ENCODE measurements at regions not wholly inside any gene's neighbourhood (a gene's known extent, or its start where the extent isn't known, plus 50 kb on each side); places are given as distances from the start of the nearest gene placed in this dataset.

DNA sequence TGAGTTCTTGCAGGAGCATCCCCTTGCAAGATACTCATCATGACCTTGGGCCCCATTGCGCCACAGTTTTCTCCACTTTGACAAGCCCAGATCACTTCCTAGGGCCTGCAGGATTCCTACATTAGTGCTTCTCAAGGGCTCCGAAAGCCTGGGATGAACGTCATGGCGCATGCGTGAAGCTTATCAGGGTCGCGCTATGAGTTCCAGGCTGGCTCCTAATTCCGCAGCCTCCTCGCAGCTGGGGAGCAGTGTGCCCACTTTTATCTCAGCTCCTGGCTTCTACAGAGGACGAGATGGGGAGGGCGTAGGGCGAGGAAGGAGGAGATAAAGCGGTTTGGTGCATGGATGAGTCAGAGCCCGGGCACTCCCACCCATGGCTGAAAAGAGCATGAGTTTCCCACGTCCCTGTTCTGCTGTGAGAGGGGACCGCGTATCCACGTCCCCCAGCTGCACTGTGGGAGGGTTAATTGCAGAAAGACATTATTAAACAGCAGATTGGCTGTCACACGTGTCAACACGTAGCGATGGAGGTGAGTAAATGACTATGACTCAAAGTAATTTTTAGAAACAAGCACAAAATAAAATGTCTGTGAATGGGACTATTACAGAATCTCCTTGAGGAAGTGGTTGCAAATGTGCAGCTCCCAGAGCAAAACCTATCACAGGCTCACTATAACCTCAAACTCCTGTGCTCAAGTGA is 72.9 kb upstream of the DSP start:
- Histone ChIP-seq H3K27ac (no peak overlapping the region), H3K27me3 (ENCODE audit: insufficient read depth, low read depth, severe bottlenecking) (no peaks in the 10 kb centered on the region), H3K36me3 (no peaks in the 10 kb centered on the region), H3K9me3 (ENCODE audit: severe bottlenecking) (no peaks in the 10 kb centered on the region), H3K4me3 (ENCODE audit: low read depth, low read length) (peak overlapping the region; percentile 20)
- peak; percentile 31 for DNase-seq
- TF ChIP-seq, protein P1, sequence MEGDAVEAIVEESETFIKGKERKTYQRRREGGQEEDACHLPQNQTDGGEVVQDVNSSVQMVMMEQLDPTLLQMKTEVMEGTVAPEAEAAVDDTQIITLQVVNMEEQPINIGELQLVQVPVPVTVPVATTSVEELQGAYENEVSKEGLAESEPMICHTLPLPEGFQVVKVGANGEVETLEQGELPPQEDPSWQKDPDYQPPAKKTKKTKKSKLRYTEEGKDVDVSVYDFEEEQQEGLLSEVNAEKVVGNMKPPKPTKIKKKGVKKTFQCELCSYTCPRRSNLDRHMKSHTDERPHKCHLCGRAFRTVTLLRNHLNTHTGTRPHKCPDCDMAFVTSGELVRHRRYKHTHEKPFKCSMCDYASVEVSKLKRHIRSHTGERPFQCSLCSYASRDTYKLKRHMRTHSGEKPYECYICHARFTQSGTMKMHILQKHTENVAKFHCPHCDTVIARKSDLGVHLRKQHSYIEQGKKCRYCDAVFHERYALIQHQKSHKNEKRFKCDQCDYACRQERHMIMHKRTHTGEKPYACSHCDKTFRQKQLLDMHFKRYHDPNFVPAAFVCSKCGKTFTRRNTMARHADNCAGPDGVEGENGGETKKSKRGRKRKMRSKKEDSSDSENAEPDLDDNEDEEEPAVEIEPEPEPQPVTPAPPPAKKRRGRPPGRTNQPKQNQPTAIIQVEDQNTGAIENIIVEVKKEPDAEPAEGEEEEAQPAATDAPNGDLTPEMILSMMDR (IDR thresholded peaks at IDR 0.05; ENCODE audit: low read depth, low read length), result no peak

DNA sequence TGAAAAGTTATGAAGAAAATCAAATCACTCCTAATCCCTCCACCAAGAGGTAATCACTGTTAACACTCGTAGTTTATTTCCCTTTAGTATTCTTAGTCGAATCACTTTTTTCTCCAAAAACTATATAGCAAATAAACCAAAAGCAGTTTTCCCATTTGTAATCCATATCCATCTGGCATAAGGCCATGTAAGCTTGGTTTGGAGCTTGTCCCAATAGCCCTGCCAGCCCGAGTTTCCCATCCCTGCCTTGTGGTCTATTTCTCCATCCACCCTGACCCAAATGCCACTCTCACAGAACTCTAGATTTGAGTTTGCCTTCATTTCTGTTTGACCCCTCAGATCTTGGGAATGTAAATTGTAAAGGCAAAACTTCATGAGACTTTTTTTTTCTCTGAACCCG is 71.8 kb upstream of the DSP start:
- Histone ChIP-seq H3K27ac (no peak overlapping the region), H3K4me3 (ENCODE audit: low read depth, low read length) (no peak overlapping the region), H3K9me3 (ENCODE audit: severe bottlenecking) (no peaks in the 10 kb centered on the region), H3K27me3 (ENCODE audit: insufficient read depth, low read depth, severe bottlenecking) (no peaks in the 10 kb centered on the region), H3K36me3 (no peaks in the 10 kb centered on the region)
- no peak for DNase-seq
- TF ChIP-seq, protein P1 (IDR thresholded peaks at IDR 0.05; ENCODE audit: low read depth, low read length), result no peak

DNA sequence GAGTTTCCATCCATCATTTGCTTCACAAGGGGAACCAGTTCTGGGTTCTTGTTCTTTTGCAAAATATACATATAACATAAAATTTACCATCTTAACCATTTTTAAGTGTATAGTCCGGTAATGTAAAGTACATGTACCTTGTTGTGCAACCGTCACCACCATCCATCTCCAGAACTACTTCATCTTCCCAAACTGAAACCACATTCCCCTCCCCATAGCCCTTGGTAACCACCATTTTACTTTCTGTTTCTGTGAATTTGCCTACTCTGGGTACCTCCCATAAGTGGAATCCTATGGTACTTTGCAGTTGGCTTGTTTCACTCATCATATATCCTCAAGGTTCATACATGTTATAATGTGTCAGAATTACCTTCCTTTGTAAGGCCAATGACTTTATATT is 70.3 kb upstream of the DSP start:
- TF ChIP-seq, protein P1 (IDR thresholded peaks at IDR 0.05; ENCODE audit: low read depth, low read length), result no peak
- H3K27me3 ChIP-seq (ENCODE audit: insufficient read depth, low read depth, severe bottlenecking), result no peaks in the 10 kb centered on the region
- no peaks in the 10 kb centered on the region for H3K36me3 ChIP-seq
- no peaks in the 10 kb centered on the region for H3K9me3 ChIP-seq (ENCODE audit: severe bottlenecking)
- H3K4me3 ChIP-seq (ENCODE audit: low read depth, low read length), result no peak overlapping the region
- H3K27ac ChIP-seq, result no peak overlapping the region
- no peak for DNase-seq

DNA sequence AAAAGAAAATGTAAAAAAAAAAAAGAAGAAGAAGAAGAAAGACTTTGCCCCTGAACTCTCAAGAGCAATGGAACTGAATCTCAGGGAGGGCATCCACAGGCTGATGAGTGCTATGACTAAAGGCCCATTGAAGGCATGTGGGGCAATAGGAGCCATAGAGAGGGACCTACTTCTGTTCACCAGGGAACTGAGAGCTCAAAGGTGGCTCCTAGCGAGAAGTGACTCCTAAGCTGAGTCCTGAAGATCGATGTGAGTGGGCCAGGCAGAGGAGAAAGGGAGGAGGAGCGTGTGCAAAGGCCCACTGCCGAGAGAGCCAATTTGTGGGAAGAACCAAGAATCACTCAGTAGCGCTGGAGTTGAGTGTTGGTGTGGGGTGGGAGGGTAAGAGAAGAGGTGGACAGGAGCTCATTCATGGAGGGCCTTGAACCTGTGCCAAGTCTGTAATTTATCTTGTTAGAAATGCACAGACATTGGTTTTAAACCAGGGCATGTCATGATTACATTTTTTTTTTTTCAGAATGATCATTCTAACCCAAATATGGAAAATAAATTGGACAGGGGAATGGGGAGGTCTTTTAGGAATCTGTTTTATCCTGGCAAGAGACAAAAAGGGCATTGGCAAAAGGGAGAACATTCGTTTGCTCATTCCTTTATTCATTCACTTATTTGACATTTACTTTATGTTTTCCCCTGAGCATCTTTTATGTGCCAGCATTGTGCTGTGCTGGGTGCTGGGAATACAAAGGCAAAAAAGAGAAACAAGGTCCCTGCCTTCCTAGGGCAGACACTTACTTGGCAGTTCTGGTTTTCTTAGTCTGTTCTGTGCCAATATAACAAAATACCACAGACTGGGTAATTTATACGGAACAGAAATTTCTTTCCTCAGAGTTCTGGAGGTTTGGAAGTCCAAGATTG is 67.4 kb upstream of the DSP start:
- no peak overlapping the region for H3K27ac ChIP-seq
- DNase-seq, result no peak
- TF ChIP-seq, protein P1 (IDR thresholded peaks at IDR 0.05; ENCODE audit: low read depth, low read length), result no peak

DNA sequence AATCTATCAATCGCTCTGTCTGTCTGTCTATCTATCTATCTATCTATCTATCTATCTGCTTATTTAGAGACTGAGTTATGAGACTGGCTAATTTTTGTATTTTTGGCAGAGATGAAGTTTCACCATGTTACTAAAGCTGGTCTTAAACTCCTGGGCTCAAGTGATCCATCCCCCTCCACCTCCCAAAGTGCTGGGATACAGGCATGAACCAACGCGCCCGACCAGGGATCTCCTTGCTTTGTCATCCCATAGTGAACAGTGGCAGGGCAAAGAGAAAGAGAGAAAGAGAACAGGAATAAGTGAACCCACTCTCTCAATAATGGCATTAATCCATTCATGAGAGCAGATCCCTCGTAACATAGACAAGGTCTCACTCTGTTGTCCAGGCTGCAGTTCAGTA is 66.4 kb upstream of the DSP start:
- Histone ChIP-seq H3K36me3 (no peaks in the 10 kb centered on the region), H3K27ac (no peak overlapping the region), H3K9me3 (ENCODE audit: severe bottlenecking) (no peaks in the 10 kb centered on the region), H3K4me3 (ENCODE audit: low read depth, low read length) (no peak overlapping the region), H3K27me3 (ENCODE audit: insufficient read depth, low read depth, severe bottlenecking) (no peaks in the 10 kb centered on the region)
- TF ChIP-seq, protein P1 (IDR thresholded peaks at IDR 0.05; ENCODE audit: low read depth, low read length), result no peak
- DNase-seq, result no peak

More for the DNA sequence above, 67.4 kb upstream of the DSP start:
- Histone ChIP-seq H3K9me3 (ENCODE audit: severe bottlenecking) (no peaks in the 10 kb centered on the region), H3K4me3 (ENCODE audit: low read depth, low read length) (no peak overlapping the region), H3K27me3 (ENCODE audit: insufficient read depth, low read depth, severe bottlenecking) (no peaks in the 10 kb centered on the region), H3K36me3 (no peaks in the 10 kb centered on the region)
